ENCODE measurements at regions not wholly inside any gene's neighbourhood (a gene's known extent, or its start where the extent isn't known, plus 50 kb on each side); places are given as distances from the start of the nearest gene placed in this dataset.
"Not testable (repeated sequence)": the region's sequence is repeated elsewhere in the genome, so short reads cannot be mapped to it uniquely, and the experiment has no call there.

DNA sequence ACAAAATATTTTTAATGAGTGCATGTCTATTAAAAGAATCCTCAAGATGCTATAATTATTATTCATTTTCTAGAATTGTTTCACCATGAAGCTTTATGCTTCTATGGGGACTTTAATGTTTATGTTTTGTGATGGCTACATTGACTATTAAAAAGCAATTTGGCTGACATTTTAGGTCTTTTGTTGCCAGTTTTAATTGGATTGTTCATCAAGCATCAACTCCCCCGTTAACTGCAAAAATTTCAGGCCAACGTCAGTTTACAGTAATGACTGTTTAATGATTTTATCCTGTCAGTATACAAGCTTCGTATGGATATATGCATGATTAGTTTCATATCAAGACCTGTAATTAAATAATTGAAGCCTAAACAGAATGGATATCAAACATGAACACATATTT, 422.8 kb downstream of the SH2D1A start:
- Histone ChIP-seq H3K36me3 (ENCODE audit: insufficient read depth, low read length) (no peaks in the 10 kb centered on the region), H3K27ac (ENCODE audit: low read depth, low read length) (no peak overlapping the region), H4K20me1 (ENCODE audit: insufficient read depth, low read length) (no peaks in the 10 kb centered on the region), H3K4me3 (ENCODE audit: insufficient read depth, low read length) (no peak overlapping the region), H3K9me3 (ENCODE audit: low read depth, low read length) (no peaks in the 10 kb centered on the region), H3K79me2 (ENCODE audit: insufficient read depth, low read length) (no peaks in the 10 kb centered on the region), H3K4me2 (ENCODE audit: insufficient read depth, low read length) (no peak overlapping the region), H3K4me1 (ENCODE audit: insufficient read depth, low read length) (no peaks in the 10 kb centered on the region), H2AFZ (ENCODE audit: low read length) (no peak overlapping the region), H3K27me3 (ENCODE audit: insufficient read depth, low read length) (no peaks in the 10 kb centered on the region)
- DNase-seq (ENCODE audit: insufficient read length, low spot score, missing footprints), result no peak
- TF ChIP-seq, protein P1, sequence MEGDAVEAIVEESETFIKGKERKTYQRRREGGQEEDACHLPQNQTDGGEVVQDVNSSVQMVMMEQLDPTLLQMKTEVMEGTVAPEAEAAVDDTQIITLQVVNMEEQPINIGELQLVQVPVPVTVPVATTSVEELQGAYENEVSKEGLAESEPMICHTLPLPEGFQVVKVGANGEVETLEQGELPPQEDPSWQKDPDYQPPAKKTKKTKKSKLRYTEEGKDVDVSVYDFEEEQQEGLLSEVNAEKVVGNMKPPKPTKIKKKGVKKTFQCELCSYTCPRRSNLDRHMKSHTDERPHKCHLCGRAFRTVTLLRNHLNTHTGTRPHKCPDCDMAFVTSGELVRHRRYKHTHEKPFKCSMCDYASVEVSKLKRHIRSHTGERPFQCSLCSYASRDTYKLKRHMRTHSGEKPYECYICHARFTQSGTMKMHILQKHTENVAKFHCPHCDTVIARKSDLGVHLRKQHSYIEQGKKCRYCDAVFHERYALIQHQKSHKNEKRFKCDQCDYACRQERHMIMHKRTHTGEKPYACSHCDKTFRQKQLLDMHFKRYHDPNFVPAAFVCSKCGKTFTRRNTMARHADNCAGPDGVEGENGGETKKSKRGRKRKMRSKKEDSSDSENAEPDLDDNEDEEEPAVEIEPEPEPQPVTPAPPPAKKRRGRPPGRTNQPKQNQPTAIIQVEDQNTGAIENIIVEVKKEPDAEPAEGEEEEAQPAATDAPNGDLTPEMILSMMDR (IDR thresholded peaks at IDR 0.05; ENCODE audit: extremely low read depth, low read depth, low read length), result no peak

DNA sequence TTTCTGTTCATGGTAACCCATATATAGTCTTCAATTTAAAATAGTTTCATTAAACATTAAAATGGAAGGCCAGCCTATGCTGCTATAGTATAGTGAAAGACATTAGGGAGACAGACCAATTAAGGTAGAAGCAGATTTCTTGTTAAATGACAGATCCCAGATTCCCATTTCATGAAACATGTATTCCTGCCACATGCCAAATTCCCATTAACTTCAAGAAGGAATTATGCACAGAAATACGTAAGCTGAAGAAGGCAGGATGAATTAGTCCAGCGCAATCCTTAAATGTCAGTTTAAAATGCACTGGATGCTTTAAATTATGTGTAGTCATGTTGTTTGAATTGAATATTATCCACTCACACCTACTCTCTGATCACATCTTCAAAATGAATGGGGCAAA, 424.9 kb downstream of the SH2D1A start:
- Histone ChIP-seq H3K4me3 (ENCODE audit: insufficient read depth, low read length) (no peak overlapping the region), H3K27me3 (ENCODE audit: insufficient read depth, low read length) (no peaks in the 10 kb centered on the region), H3K4me2 (ENCODE audit: insufficient read depth, low read length) (no peak overlapping the region), H4K20me1 (ENCODE audit: insufficient read depth, low read length) (no peaks in the 10 kb centered on the region), H3K4me1 (ENCODE audit: insufficient read depth, low read length) (no peaks in the 10 kb centered on the region), H2AFZ (ENCODE audit: low read length) (no peak overlapping the region), H3K27ac (ENCODE audit: low read depth, low read length) (no peak overlapping the region), H3K9me3 (ENCODE audit: low read depth, low read length) (no peaks in the 10 kb centered on the region), H3K36me3 (ENCODE audit: insufficient read depth, low read length) (no peaks in the 10 kb centered on the region), H3K79me2 (ENCODE audit: insufficient read depth, low read length) (no peaks in the 10 kb centered on the region)
- TF ChIP-seq, protein P1 (IDR thresholded peaks at IDR 0.05; ENCODE audit: extremely low read depth, low read depth, low read length), result no peak
- no peak for DNase-seq (ENCODE audit: insufficient read length, low spot score, missing footprints)

DNA sequence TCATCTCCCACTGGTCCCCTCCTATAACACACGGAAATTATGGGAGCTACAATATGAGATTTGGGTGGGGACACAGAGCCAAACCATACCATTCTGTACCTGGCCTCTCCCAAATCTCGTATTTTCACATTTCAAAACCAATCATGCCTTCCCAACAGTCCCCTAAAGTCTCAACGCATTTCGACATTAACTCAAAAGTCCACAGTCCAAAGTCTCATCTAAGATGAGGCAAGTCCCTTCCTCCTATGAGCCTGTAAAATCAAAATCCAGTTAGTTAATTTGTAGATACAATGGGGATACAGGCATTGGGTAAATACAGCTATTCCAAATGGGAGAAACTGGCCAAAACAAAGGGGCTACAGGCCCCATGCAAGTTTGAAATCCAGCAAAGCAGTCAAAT, 441.9 kb downstream of the SH2D1A start:
- not testable (repeated sequence) for H3K27ac ChIP-seq (ENCODE audit: low read depth, low read length); H3K4me2 ChIP-seq (ENCODE audit: insufficient read depth, low read length); H3K4me1 ChIP-seq (ENCODE audit: insufficient read depth, low read length); DNase-seq (ENCODE audit: insufficient read length, low spot score, missing footprints); H3K4me3 ChIP-seq (ENCODE audit: insufficient read depth, low read length); H4K20me1 ChIP-seq (ENCODE audit: insufficient read depth, low read length); H3K79me2 ChIP-seq (ENCODE audit: insufficient read depth, low read length); H2AFZ ChIP-seq (ENCODE audit: low read length); H3K36me3 ChIP-seq (ENCODE audit: insufficient read depth, low read length); H3K27me3 ChIP-seq (ENCODE audit: insufficient read depth, low read length); H3K9me3 ChIP-seq (ENCODE audit: low read depth, low read length)

DNA sequence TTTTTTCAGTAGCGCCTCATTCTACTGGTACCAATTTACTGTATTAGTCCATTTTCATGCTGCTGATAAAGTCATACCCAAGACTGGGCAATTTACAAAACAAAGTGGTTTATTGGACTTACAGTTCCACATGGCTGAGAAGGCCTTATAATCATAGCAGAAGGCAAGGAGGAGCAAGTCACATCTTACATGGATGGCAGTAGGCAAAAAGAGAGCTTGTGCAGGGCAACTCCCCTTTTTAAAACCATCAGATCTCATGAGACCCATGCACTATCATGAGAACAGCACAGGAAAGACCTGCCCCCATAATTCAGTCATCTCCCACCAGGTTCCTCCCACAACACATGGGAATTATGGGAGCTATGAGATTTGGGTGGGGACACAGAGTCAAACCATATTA, 443.5 kb downstream of the SH2D1A start:
- not testable (repeated sequence) for DNase-seq (ENCODE audit: insufficient read length, low spot score, missing footprints); H3K9me3 ChIP-seq (ENCODE audit: low read depth, low read length); H3K79me2 ChIP-seq (ENCODE audit: insufficient read depth, low read length)

DNA sequence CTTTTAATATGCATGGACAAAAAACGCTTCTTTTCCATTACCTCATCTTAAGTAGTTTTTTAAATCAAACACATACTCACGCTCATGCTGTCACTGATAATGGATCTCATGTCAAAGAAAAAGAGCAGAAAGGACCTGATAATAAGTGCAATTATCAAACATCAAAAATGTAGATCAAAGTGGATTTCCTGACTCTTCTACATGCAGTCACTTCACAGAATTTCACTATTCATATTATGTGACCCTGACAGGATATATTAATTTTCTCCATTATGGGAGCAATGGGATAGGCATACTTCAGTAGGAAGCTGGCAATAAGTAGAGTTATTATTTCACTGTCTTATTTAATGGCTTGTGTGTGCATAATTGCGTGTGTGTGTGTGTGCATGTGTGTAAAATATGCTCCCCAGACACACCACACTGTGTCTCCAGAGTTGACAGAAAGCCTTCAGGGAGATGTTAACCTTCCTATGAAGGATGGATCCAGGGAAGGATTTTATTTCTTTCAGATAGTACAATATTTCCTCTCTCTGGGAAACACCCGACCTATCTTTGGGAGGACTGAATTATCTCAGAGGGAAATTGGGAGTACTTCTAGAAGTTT, 445.2 kb downstream of the SH2D1A start:
- no peak overlapping the region for H3K4me3 ChIP-seq (ENCODE audit: insufficient read depth, low read length)
- H2AFZ ChIP-seq (ENCODE audit: low read length), result no peak overlapping the region
- no peaks in the 10 kb centered on the region for H3K36me3 ChIP-seq (ENCODE audit: insufficient read depth, low read length)
- no peak overlapping the region for H3K4me2 ChIP-seq (ENCODE audit: insufficient read depth, low read length)
- no peak for DNase-seq (ENCODE audit: insufficient read length, low spot score, missing footprints)
- TF ChIP-seq, protein P1 (IDR thresholded peaks at IDR 0.05; ENCODE audit: extremely low read depth, low read depth, low read length), result no peak
- no peaks in the 10 kb centered on the region for H3K4me1 ChIP-seq (ENCODE audit: insufficient read depth, low read length)
- no peaks in the 10 kb centered on the region for H4K20me1 ChIP-seq (ENCODE audit: insufficient read depth, low read length)
- no peak overlapping the region for H3K27ac ChIP-seq (ENCODE audit: low read depth, low read length)
- no peaks in the 10 kb centered on the region for H3K9me3 ChIP-seq (ENCODE audit: low read depth, low read length)
- H3K79me2 ChIP-seq (ENCODE audit: insufficient read depth, low read length), result no peaks in the 10 kb centered on the region
- no peaks in the 10 kb centered on the region for H3K27me3 ChIP-seq (ENCODE audit: insufficient read depth, low read length)

More for the DNA sequence above, 443.5 kb downstream of the SH2D1A start:
- not testable (repeated sequence) for H3K36me3 ChIP-seq (ENCODE audit: insufficient read depth, low read length); H3K27ac ChIP-seq (ENCODE audit: low read depth, low read length); H3K27me3 ChIP-seq (ENCODE audit: insufficient read depth, low read length); H2AFZ ChIP-seq (ENCODE audit: low read length); H3K4me1 ChIP-seq (ENCODE audit: insufficient read depth, low read length); H4K20me1 ChIP-seq (ENCODE audit: insufficient read depth, low read length); H3K4me2 ChIP-seq (ENCODE audit: insufficient read depth, low read length); H3K4me3 ChIP-seq (ENCODE audit: insufficient read depth, low read length)

Data from osteoblast (primary cell).